Common myeloid progenitor, CD34-positive (primary cell): ENCODE measurements at regions not wholly inside any gene's neighbourhood (a gene's known extent, or its start where the extent isn't known, plus 50 kb on each side); places are given as distances from the start of the nearest gene placed in this dataset.

Experiments used
- CTCF ChIA-PET: fragments of 350-600 bp; sonication (Branson Sonifier 250); formaldehyde crosslinking; loops from one replicate; lab custom pipeline; 2021; ENCODE audit warnings: antibody characterized with exemption; lab: Charles Lee
- POLR2A ChIA-PET: fragments of 350-600 bp; sonication (Branson Sonifier 250); formaldehyde crosslinking; loops from one replicate; lab custom pipeline; 2021; ENCODE audit warnings: antibody characterized with exemption; lab: Charles Lee
- DNase-seq, 3 donors: peaks; one replicate each; pipeline versions ENCODE4 v3.0.0 to v3.0.0-alpha.2; 2013
- H3K27ac ChIP-seq, 2 experiments: 1 replicate in 1 of 2; 2 replicates in 1 of 2; pipeline ENCODE4 v1.7.0; 2013; ENCODE audit warnings: inconsistent platforms in 2 of 2, low read length in 2 of 2, mild to moderate bottlenecking in 2 of 2, low read depth in 1 of 2, moderate library complexity in 1 of 2; ENCODE audit not compliant: severe bottlenecking in 2 of 2, insufficient read depth in 1 of 2, poor library complexity in 1 of 2
- H3K27me3 ChIP-seq, 5 experiments: replicated peaks in 2 of 5; 1 replicate in 3 of 5; 2 replicates in 2 of 5; pipeline versions ENCODE4 v1.6.1 to v1.7.0; 2013; ENCODE audit warnings: low read length in 4 of 5, mild to moderate bottlenecking in 2 of 5, moderate library complexity in 2 of 5, inconsistent platforms in 1 of 5; ENCODE audit not compliant: insufficient read depth in 5 of 5, control insufficient read depth in 4 of 5
- H3K36me3 ChIP-seq, 4 experiments: 1 replicate in 2 of 4; 2 replicates in 2 of 4; pipeline versions ENCODE4 v1.6.1 to v1.7.0; 2013; ENCODE audit warnings: low read length in 3 of 4, control low read depth in 1 of 4, mild to moderate bottlenecking in 1 of 4; ENCODE audit not compliant: control insufficient read depth in 4 of 4, insufficient read depth in 4 of 4
- H3K4me1 ChIP-seq, 4 experiments: 1 replicate in 3 of 4; 2 replicates in 1 of 4; pipeline versions ENCODE4 v1.6.1 to v1.7.1; 2013; ENCODE audit warnings: low read length in 3 of 4, mild to moderate bottlenecking in 3 of 4, control low read depth in 1 of 4, inconsistent platforms in 1 of 4, moderate library complexity in 1 of 4; ENCODE audit not compliant: control insufficient read depth in 4 of 4, insufficient read depth in 4 of 4; ENCODE audit errors: control extremely low read depth in 1 of 4
- H3K4me3 ChIP-seq, 7 experiments: 1 replicate in 4 of 7; 2 replicates in 3 of 7; pipeline versions ENCODE4 v1.5.1 to v1.7.0; 2013; ENCODE audit warnings: mild to moderate bottlenecking in 7 of 7, low read length in 6 of 7, moderate library complexity in 6 of 7, inconsistent platforms in 2 of 7, low read depth in 2 of 7, control low read depth in 1 of 7; ENCODE audit not compliant: insufficient read depth in 4 of 7, control insufficient read depth in 1 of 7; ENCODE audit errors: extremely low read depth in 1 of 7
- H3K9me3 ChIP-seq, 5 experiments: 1 replicate in 4 of 5; 2 replicates in 1 of 5; pipeline versions ENCODE4 v1.6.1 to v1.7.1; 2013; ENCODE audit warnings: low read length in 4 of 5, mild to moderate bottlenecking in 2 of 5, inconsistent platforms in 1 of 5, low read depth in 1 of 5, moderate library complexity in 1 of 5; ENCODE audit not compliant: control insufficient read depth in 4 of 5, insufficient read depth in 2 of 5; ENCODE audit errors: control extremely low read depth in 1 of 5
- whole genome bisulfite sequencing: methylation state at CpG from one replicate; pipeline ENCODE4 v1.1.5; 2013; ENCODE audit not compliant: insufficient coverage; 5-methylcytosine and 5-hydroxymethylcytosine counted together

DNA sequence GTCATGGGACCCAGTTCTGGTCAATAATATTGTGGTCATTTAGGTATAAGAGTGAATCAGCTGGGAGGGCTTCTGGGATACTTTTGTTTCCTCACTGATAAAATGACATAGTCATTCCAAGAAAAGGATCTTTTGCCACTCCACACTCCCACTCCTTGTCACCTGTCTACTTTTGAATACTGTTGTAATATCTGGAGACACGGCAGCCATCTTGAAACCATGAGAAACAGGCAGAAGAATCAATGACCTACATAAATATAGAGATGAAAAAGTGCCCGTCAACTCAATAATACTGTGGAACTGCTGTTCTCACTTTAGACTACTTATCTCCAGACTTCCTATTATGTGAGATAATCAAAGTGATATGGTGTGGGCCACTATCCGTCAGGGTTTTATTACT, 154.2 kb downstream of the CCDC34 start:
- no peak for DNase-seq
- ChIA-PET POLR2A (no interaction called here), CTCF (interaction anchor here (1.1 kb wide), 1 partner anchor 8 kb away, joined by 4 read pairs; no protein-coding TSS in a partner anchor)
- no peak overlapping the region for H3K4me3 ChIP-seq
- no peaks in the 10 kb centered on the region for H3K27me3 ChIP-seq
- H3K36me3 ChIP-seq = no peaks in the 10 kb centered on the region
- no peak overlapping the region for H3K27ac ChIP-seq
- no CpG with 5 or more reads among the region's 3 CpGs for WGBS
- H3K9me3 ChIP-seq = no peaks in the 10 kb centered on the region
- H3K4me1 ChIP-seq = no peaks in the 10 kb centered on the region

DNA sequence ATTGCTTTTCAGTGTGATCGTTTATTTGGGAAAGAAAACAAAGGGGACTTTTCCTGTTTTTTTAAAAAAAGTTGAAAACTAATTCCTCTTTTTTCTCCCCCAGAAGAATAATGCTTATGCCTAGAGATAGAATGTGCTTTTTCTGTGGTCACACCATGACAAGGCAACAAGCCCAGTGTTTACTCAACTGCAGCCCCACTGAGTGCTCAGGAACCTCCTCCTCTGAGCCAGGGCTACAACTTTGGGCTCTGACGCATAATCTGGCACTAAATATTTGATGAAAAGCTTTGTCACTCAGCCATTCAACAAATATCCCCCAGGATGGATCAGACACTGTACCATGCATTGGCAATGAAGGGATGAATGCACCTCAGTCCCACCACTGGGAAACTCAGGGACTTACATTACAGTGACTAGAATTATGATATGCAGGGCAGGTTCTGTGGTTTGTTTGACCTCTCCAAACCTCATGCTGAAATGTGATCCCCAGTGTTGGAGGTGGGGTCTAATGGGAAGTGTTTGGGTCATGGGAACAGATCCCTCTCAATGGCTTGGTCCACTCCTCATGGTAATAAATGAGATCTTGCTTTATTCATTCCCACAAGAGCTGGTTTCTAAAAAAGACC, 155.9 kb downstream of the CCDC34 start:
- H3K36me3 ChIP-seq = no peaks in the 10 kb centered on the region
- no CpG with 5 or more reads among the region's 2 CpGs for WGBS
- ChIA-PET POLR2A (no interaction called here), CTCF (interaction anchor here (0.8 to 1.1 kb wide), 2 partner anchors 279 to 290 kb away, joined by 3 read pairs; no protein-coding TSS in a partner anchor)
- no peaks in the 10 kb centered on the region for H3K27me3 ChIP-seq
- H3K4me3 ChIP-seq = no peak overlapping the region
- H3K27ac ChIP-seq = no peak overlapping the region
- peak in 1 of 3 donors; percentile 9 for DNase-seq
- H3K9me3 ChIP-seq = no peaks in the 10 kb centered on the region
- no peaks in the 10 kb centered on the region for H3K4me1 ChIP-seq

DNA sequence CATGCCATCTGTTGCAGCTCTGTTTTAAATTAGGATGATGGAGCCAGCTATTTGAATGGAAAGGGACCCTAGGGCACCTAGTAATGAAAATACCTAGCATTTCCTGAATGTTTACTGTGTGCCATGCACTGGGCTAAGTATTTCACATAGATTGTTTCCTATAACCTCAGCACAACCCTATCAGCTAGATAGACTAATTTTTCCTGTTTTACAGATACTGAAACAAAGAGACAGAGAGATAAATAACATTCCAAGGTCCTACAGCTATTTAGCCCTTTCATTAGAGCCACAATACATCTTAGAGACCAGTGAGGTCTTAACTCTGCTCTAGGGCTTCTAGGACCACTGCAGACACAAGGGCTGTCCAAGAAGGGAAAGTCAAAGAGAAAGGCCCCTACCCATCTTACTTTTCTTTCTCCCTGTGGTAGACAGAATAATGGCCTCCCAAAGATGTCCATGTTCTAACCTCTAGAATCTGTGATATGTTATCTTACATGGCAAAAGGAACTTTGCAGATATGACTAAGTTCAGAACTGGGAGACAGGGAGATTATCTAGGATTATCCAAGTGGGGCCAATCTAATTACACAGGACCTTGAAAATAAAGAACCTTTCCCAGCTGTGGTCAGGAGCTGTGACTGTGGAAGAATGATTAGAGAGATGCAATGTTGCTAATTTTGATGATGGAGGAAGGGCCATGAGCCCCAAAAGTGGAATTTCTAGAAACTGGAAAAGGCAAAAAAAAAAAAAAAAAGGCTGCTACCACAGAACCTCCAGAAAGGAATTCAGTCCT, 157.0 kb downstream of the CCDC34 start:
- Histone ChIP-seq H3K27me3 (no peaks in the 10 kb centered on the region), H3K9me3 (no peaks in the 10 kb centered on the region), H3K36me3 (no peaks in the 10 kb centered on the region), H3K27ac (no peak overlapping the region), H3K4me3 (no peak overlapping the region), H3K4me1 (no peaks in the 10 kb centered on the region)
- ChIA-PET POLR2A (no interaction called here), CTCF (interaction anchor here (1.0 kb wide), 1 partner anchor 22 kb away, joined by 3 read pairs; no protein-coding TSS in a partner anchor)
- no peak for DNase-seq

DNA sequence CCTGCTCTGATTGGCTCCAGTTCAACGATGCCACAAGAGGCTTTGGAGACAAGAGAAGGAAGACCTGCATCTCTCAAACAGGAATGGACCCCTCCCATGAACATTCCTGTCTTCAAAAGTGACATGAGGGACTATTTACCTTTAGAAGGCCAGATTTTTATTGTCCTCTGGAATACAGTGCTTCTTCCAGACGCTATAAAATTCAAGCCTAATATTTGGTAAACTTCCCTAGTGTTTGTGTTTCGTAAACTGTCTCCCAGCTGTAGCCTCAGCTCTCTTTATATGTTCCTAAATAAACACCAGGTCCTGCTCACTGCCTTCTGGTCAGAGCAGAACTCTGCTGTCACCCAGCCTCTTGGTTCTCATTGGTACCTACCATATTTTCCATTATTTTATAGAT, 157.8 kb downstream of the CCDC34 start:
- ChIA-PET POLR2A (no interaction called here), CTCF (interaction anchor here (1.0 kb wide), 1 partner anchor 21 kb away, joined by 3 read pairs; no protein-coding TSS in a partner anchor)
- H3K9me3 ChIP-seq = no peaks in the 10 kb centered on the region
- whole genome bisulfite sequencing = 86% methylated on average over 3 of the region's 3 CpGs
- H3K27ac ChIP-seq = no peak overlapping the region
- DNase-seq = no peak
- no peaks in the 10 kb centered on the region for H3K36me3 ChIP-seq
- no peak overlapping the region for H3K4me3 ChIP-seq
- no peaks in the 10 kb centered on the region for H3K27me3 ChIP-seq
- H3K4me1 ChIP-seq = no peaks in the 10 kb centered on the region

DNA sequence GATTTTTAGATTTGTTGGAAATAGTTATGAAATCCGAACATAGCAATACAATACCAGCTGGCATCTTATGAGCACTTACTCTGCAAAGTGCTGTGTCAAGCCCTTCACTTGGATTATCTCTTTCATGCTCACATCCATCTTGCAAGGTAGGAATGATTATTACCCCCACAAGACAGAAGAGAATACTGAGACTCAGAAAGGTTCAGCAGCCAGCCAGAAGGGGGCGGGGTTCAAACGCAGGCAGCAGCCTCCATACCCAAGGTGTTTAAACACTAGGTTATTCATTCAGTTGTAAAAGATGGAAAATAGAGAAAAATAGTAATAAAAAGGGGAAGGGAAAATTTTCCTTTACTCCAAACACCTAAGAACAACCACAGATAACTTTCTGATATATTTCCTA, 158.5 kb downstream of the CCDC34 start:
- no peaks in the 10 kb centered on the region for H3K36me3 ChIP-seq
- POLR2A ChIA-PET = no interaction called here
- no peaks in the 10 kb centered on the region for H3K9me3 ChIP-seq
- H3K4me3 ChIP-seq = no peak overlapping the region
- H3K4me1 ChIP-seq = no peaks in the 10 kb centered on the region
- H3K27ac ChIP-seq = no peak overlapping the region
- WGBS = no CpG with 5 or more reads among the region's 3 CpGs
- no peak for DNase-seq
- no peaks in the 10 kb centered on the region for H3K27me3 ChIP-seq
- CTCF ChIA-PET = no interaction called here

DNA sequence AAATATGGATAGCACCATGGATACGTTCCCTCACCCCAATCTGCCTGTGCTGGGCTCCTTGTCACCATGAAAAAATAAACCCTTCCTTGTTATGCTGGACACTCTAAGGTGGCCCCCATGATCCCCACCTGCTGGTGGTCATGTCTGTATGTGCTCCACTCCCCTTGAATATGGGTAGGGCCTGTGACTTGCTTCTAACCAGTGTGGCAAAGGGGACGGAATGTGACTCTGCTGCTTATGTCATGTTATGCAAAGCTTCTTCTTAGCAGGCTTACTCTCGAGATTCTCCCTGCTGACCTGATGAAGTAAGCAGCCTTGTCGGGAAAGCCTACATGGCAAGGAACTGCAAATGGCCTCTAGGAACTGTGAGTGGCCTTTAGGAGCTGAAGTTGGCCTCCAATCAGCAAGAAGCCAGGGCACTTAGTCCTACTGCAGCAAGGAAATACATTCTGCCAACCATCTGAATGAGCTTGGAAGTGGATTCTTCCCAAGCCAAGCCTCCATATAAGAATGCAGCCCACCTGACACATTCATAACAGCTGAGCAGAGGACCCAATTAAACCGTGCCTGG, 159.9 kb downstream of the CCDC34 start:
- H3K27ac ChIP-seq = no peak overlapping the region
- no peak for DNase-seq
- H3K36me3 ChIP-seq = no peaks in the 10 kb centered on the region
- H3K27me3 ChIP-seq = no peaks in the 10 kb centered on the region
- WGBS = 90% methylated on average over 5 of the region's 5 CpGs
- ChIA-PET POLR2A (no interaction called here), CTCF (no interaction called here)
- no peaks in the 10 kb centered on the region for H3K4me1 ChIP-seq
- no peaks in the 10 kb centered on the region for H3K9me3 ChIP-seq
- no peak overlapping the region for H3K4me3 ChIP-seq
